GM18870 (cell line): ENCODE measurements at regions not wholly inside any gene's neighbourhood (a gene's known extent, or its start where the extent isn't known, plus 50 kb on each side); places are given as distances from the start of the nearest gene placed in this dataset.

Experiments
- ATAC-seq: cut with Tn5 transposase; IDR thresholded peaks from one replicate; pipeline ENCODE4 v1.9.1; 2021; ENCODE audit warnings: moderate library complexity; ENCODE audit not compliant: unreplicated experiment

- ATAC-seq, result no peak
These were observed 1208.2 kb upstream of the C9orf72 start for GRCh38 chr9:28781481-28781880.

- ATAC-seq, result no peak
These were observed 1209.3 kb upstream of the C9orf72 start for GRCh38 chr9:28782630-28783029.

GRCh38 chr9:28792716-28793115, 1219.4 kb upstream of the C9orf72 start:
- no peak for ATAC-seq

GRCh38 chr9:28799876-28800275, 1226.6 kb upstream of the C9orf72 start:
- no peak for ATAC-seq

GRCh38 chr9:28801144-28801799, 1228.0 kb upstream of the C9orf72 start:
- ATAC-seq, result no peak

- ATAC-seq, result no peak
These were observed 1231.9 kb upstream of the C9orf72 start for GRCh38 chr9:28805197-28805596.

- no peak for ATAC-seq
These were observed 1234.8 kb upstream of the C9orf72 start for GRCh38 chr9:28808042-28808441.

- ATAC-seq, result no peak
These were observed 1237.3 kb upstream of the C9orf72 start for GRCh38 chr9:28810388-28811075.

- ATAC-seq, result no peak
These were observed 1247.5 kb upstream of the C9orf72 start for GRCh38 chr9:28820741-28821140.

GRCh38 chr9:28821240-28821639, 1248.0 kb upstream of the C9orf72 start:
- no peak for ATAC-seq

GRCh38 chr9:28824432-28824963, 1251.2 kb upstream of the C9orf72 start:
- no peak for ATAC-seq

GRCh38 chr9:28832168-28832770, 1259.0 kb upstream of the C9orf72 start:
- ATAC-seq, result no peak

GRCh38 chr9:28834156-28834555, 1260.9 kb upstream of the C9orf72 start:
- ATAC-seq, result no peak

- no peak for ATAC-seq
These were observed 1266.6 kb upstream of the C9orf72 start for GRCh38 chr9:28839778-28840430.

GRCh38 chr9:28841775-28842174, 1268.5 kb upstream of the C9orf72 start:
- ATAC-seq, result no peak

GRCh38 chr9:28847331-28847730, 1274.0 kb upstream of the C9orf72 start:
- ATAC-seq, result no peak

GRCh38 chr9:28848671-28849070, 1275.4 kb upstream of the C9orf72 start:
- no peak for ATAC-seq

GRCh38 chr9:28853477-28853876, 1280.2 kb upstream of the C9orf72 start:
- no peak for ATAC-seq

GRCh38 chr9:28866951-28867350, 1293.7 kb upstream of the C9orf72 start:
- no peak for ATAC-seq

- no peak for ATAC-seq
These were observed 1295.1 kb upstream of the C9orf72 start for GRCh38 chr9:28868228-28868990.

GRCh38 chr9:28882529-28882928, 1309.2 kb upstream of the C9orf72 start:
- ATAC-seq, result no peak
